DMS79 treated with DMSO at 0.1 percent for 48 hours (cell line): ENCODE measurements at regions not wholly inside any gene's neighbourhood (a gene's known extent, or its start where the extent isn't known, plus 50 kb on each side); places are given as distances from the start of the nearest gene placed in this dataset.
"Not testable (repeated sequence)": the region's sequence is repeated elsewhere in the genome, so short reads cannot be mapped to it uniquely, and the experiment has no call there.

Experiments used
- DNase-seq: peaks from one replicate; lab custom pipeline; 2025; lab: John Stamatoyannopoulos, UW

DNA sequence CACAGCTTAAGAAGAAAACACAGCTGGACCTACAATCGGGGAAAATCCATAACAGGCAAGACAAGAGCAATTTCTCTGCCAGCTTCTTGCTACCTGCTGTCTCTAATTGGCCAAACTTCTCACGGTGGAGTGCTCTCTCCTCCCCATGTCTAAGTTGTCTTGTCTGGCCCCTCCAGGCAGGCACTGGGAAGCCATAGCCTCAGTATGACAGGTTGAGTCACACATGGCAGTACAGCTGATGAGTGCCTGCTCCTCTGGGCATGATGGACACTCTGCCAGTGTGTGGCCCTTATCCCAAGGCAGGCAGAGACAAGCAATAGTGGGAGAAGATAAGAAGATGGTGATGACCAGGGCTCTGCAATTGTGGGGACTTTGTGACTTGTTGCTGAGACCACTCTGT is 551.8 kb downstream of the DIPK2A start:
- DNase-seq: no peak

GRCh38 chr3:144524531-144524930 is 552.9 kb downstream of the DIPK2A start:
- no peak for DNase-seq

DNA sequence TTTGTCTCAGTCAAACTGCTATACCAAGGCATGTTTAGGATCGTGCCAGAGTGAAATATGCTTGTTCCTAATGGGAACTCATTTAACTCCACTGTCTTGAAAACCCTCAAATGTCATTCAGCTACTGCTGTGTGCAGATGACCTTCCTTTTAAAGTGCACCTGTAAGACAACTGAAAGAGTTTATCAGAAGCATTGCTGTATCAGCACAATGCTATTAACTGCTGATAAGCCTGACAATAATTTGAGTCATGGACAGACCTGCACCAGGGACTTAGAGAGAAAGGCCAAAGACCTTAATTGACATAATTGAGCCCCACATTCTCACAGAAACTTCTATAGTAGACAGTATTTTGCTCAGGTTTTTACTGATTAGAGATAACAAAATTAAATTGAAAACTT is 557.9 kb downstream of the DIPK2A start:
- DNase-seq: no peak

- DNase-seq: no peak
Observed at GRCh38 chr3:144544871-144545270, 573.2 kb downstream of the DIPK2A start.

- no peak for DNase-seq
Observed at GRCh38 chr3:144546539-144546938, 574.9 kb downstream of the DIPK2A start.

- DNase-seq: no peak
Observed at GRCh38 chr3:144548346-144548745, 576.7 kb downstream of the DIPK2A start.

DNA sequence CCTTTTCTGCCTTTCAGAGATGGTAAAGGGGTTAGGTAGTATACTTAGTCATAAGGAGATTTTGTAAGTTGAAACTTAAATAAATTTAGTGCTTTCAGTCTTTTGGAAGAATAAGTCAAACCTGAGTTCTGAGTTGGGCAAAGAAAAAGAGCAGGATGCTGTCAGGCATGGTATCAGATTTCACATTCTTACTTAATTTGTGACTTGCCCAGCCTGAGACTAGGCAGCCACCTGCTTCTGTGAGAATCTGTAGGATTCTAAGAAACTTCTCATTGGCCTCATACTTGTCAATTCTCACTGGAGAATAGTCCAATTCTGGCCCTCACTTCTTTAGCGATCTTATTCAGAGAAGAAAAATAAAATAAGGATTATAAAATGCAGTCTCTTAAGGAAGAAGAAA is 577.5 kb downstream of the DIPK2A start:
- no peak for DNase-seq

DNA sequence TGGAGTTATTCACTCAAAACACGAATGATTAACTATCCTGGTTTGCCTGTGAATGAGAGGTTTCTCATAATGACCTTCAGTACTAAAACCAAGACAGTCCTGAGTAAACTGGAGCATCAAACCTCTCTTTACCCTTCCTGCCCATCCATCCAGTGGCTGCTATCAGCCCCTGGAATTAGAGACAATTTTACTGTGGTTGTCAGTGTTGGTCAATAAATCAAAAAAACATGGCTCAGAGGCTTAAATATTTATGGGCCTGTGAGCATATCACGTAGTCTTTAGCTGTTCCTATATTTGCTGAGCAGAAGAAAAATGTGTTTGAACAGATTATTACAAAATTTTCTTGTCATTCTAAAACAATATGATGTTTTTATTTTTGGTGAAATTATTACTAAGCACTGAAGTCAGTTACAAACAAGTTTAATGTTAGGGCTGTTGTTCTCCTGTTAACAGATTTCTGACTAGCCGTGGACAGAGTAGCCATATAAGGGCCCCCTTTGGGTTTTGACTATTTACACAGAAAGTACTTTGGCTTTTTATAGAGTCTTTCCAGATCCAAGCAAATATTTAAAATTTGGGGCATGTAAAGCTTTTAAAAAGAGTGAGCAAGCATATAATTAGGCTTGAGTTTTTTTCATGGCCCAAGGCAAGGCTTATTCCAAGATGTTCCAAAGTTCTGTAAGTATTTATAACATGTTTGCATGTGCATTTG is 580.9 kb downstream of the DIPK2A start:
- no peak for DNase-seq

- no peak for DNase-seq
Observed at GRCh38 chr3:144553301-144553700, 581.7 kb downstream of the DIPK2A start.

GRCh38 chr3:144554889-144555288 is 583.3 kb downstream of the DIPK2A start:
- no peak for DNase-seq

DNA sequence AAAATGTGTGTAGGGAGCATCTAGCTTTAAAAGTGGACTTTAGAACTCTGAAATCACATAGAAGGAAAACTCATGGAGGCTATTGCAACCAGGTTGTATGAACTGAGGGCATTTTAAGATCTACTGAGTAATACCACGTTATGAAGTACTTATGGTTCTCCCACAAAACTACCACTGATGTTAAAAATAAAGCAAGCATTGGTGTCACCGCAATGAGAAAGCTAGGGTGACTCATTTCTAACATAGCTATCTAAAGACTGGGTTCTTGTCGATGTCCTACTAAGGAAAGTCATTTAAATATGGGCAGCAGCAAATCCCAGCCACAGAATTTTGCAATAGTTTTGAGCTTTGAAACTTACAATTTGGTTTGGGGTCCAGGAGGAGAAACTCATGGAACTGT is 584.8 kb downstream of the DIPK2A start:
- DNase-seq: no peak

- no peak for DNase-seq
Observed at GRCh38 chr3:144557515-144557914, 585.9 kb downstream of the DIPK2A start.

DNA sequence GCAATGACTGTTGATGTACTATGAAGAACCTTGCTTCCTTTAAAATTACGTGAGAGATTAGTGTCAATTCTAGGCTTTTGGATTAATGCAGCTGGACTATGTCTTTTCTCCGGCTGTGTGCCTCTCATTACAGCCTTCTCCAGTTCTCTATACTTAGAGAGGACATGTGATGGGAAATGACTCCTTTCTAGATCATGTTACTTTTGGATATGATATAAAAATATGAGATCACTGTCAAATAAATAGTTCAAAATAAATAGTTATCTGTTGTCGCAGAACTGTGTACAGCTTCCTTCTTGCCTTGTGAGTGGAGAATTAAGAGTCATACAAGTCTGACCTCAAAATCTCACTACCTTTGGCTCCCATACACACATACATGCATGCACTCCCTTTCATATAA is 592.4 kb downstream of the DIPK2A start:
- DNase-seq: no peak

GRCh38 chr3:144566320-144566719 is 594.7 kb downstream of the DIPK2A start:
- DNase-seq: no peak

DNA sequence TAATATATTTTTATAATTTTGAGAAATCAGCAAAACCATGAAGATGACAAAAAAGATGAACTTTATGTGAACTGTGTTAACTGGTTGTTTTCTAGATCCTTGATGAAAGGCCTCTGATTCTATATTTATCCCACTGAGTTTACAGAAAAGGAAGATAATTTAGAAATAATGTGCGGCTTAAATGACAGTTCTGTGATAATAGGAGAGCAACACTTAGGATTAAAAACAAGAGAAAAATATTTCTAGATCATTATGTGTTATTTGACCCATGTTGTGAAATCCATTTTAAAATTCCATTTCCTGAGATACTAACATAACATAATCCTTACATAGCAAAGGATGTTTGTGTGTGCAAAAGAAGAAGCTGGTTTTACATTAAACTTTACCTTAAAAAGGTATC is 598.0 kb downstream of the DIPK2A start:
- no peak for DNase-seq

DNA sequence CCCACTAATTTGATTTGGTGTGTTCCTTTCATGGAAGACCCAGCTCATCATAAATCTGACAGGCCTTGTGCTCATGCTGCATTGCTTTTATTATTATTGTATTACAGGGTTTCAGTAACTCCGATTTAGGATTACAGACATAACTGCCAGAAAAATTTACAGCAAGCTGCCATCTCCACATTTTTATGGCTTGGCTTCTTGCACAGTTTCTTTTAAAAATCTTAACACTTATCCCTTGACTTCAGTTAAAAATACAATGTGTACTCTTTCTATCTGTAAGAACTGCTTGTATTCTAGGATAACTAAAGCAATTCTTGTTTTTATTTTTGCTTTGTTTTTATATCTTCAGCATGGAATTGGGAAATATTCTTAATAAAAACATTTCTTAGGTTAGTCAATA is 612.2 kb downstream of the DIPK2A start:
- no peak for DNase-seq

DNA sequence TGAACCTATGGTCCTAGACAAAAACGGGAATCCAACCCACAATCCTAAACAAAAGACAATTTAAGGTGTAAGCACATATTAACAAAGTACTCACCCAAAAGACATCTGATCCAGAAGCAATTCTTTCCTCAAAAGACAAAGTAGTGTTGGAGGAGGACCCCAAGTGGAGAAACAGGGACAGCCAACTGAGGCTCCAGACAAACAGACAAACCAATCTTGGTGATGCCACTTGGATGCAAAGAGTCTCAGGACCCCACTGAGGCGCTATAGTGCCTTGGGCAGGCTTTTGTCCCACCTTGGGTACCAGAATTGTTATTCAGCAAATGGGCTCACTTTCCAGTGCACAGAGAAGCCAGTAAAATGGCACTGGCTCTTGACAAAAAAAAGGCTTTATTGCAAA is 613.8 kb downstream of the DIPK2A start:
- no peak for DNase-seq

GRCh38 chr3:144585953-144586352 is 614.3 kb downstream of the DIPK2A start:
- DNase-seq: no peak

DNA sequence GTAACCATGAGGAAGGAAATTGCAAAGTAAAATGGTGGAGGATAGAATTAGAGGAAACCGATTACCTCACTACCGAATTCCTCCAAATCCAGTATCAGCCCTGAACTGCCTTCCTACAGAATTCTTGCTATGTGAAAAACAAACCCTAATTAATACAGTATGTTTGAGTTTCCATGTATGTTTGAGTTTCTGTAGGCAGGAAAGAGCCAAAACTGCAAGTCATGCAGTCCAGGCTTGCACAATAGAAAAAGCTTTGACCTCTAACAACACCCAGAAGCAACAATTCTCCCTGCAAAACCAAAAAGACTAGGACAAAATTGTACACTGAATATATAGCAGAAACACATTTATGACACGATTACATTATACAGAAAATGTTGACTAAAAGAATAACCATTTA is 614.8 kb downstream of the DIPK2A start:
- DNase-seq: no peak

DNA sequence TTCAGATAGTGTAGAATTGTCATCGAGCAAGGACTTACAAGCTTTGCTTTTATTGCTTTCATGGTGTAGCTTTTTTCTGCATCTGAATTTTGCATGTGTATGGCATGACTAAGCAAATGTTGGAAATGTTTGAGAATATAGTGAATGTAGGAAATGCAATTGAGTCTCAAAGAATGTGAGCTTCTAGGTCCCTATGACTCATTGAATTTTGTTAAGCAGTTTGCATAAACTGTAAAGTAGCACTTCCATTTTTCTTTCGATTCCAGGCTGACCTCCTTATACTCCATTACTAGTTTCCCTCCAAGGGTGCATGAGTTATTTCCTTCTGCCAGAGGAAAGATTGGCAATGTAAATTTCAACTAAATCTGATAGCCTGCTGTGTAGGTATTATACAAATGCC is 619.2 kb downstream of the DIPK2A start:
- no peak for DNase-seq

DNA sequence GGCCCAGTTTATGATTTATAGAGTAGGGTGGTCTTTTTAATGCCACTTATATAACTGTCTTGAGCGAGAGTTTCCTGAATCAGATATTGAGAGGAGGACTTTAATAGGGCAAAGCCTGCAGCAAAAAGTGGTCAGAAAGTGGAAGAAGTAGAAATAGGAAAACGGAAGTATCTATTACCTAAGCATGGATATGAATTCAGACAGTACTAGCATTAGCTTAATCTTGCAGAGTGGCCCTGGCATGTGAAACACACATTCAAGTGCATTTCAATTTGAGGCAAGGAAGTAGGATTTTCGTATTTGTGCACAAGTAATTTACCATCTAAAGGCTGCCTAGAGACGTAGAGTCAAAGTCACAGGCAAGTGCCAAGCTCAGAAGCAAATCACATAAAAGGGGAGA is 622.3 kb downstream of the DIPK2A start:
- no peak for DNase-seq

- not testable (repeated sequence) for DNase-seq
Observed at GRCh38 chr3:144620236-144620635, 648.6 kb downstream of the DIPK2A start.

DNA sequence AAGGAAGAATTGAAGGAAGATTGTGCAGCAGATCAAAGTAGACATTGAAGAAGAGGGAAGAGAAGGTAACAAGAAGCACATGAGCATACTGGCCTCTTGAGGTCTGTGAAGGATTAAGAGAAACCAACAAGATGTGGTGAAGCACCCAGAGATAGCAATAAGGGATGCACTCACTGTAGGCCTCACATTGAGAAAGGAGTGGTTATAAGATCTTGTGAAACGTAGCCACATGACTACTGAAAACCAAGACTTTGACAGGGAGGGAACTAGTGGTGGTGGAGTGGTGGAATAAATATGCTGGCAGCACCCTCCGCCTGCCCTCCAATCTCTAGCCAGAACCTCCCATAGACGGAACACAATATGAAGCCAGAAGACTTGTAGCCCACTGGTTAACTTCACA is 651.2 kb downstream of the DIPK2A start:
- DNase-seq: no peak

DNA sequence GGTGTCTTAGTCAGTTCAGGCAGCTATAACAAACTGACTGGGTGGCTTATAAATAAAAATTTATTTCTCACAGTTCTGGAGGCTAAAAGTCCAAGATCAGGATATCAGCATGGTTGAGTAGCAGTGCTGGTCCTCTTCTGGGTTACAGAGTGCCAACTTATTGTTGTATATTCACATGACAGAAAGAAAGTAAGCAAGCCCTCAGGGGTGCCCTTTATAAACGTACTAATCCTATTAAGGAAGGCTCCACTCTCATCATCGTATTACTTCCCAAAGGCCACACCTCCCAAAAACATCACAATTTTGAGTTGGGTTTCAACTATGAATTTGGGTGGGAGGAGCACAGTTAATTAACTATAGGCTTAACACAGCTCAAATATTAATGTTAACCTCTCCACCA is 653.0 kb downstream of the DIPK2A start:
- no peak for DNase-seq

DNA sequence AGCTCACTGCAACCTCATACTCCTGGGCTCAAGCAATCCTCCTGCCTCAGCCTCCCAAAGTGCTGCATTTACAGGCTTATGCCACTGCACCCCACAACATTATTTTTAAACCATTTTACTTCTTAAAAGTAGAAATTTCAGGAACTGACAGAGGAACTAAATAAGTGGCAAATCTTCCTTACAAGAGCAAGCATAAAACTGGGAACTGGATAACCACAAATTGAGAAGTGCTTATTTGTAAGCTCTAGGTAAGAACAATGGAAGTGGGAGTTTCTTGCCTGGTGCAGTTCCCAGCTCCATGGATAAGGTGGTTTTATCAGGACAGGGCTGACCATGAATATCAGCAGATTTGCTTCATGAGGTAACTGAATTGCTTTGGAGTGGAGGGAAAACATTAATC is 655.2 kb downstream of the DIPK2A start:
- no peak for DNase-seq
